ENCODE measurements at regions not wholly inside any gene's neighbourhood (a gene's known extent, or its start where the extent isn't known, plus 50 kb on each side); places are given as distances from the start of the nearest gene placed in this dataset.
"Not testable (repeated sequence)": the region's sequence is repeated elsewhere in the genome, so short reads cannot be mapped to it uniquely, and the experiment has no call there.

DNA sequence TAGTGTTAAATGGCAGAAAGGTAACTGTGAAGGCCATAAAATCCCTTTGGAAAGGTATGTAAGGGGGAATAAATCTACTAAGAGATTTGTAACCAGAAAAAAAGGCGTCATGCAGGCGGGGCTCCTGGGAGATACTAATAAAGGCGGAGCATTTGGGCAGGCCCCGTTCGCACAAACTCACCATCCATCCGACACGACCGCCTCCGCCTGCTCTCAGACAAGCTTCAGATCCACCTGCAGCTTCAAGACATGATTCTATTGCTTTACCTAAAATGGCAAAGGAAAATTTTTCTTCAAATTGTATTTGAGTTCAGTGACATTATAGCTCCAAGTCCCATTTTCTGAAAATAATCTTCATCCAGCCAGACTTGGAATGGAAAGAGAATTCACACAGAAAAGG, 162.9 kb upstream of the SPATA31A3 start:
- not testable (repeated sequence) for H3K9me2 ChIP-seq (replicated peaks; ENCODE audit: insufficient read depth); H2AFZ ChIP-seq; H3K27ac ChIP-seq; H3K36me3 ChIP-seq (replicated peaks; ENCODE audit: insufficient read depth, low read depth); H3K27me3 ChIP-seq; H3K4me3 ChIP-seq; H3K4me1 ChIP-seq (ENCODE audit: insufficient read depth); H3K4me2 ChIP-seq; H3K9me3 ChIP-seq (ENCODE audit: low read depth); H4K20me1 ChIP-seq (ENCODE audit: insufficient read depth, poor library complexity, severe bottlenecking); H3K79me2 ChIP-seq; DNase-seq (ENCODE audit: low spot score)
- WGBS (ENCODE audit: low lambda C conversion rate, missing lambda C conversion rate) = 94% methylated on average over 9 of the region's 9 CpGs

DNA sequence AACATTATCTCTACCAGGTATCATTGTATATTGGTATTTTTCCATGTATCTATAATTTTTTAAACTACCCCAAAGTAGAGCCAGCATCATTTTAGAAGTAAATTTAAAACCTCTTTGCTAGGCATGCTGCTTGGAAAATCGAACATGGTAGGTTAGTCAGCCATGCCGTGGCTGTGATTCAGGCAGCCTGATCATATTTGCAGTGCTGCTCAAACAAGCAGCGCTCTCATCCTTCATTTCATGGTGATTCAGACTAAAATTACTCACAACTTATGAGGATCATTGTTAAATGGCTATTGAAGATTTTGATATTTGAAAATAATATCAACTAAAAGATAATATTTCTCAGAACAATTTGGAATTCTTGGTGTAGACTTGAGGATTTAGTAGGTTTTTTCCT, 161.2 kb upstream of the SPATA31A3 start:
- no CpG with 5 or more reads among the region's 3 CpGs for WGBS (ENCODE audit: low lambda C conversion rate, missing lambda C conversion rate)
- H3K79me2 ChIP-seq; H3K36me3 ChIP-seq (replicated peaks; ENCODE audit: insufficient read depth, low read depth); H3K9me2 ChIP-seq (replicated peaks; ENCODE audit: insufficient read depth); H3K4me3 ChIP-seq; H3K27ac ChIP-seq; H3K9me3 ChIP-seq (ENCODE audit: low read depth); H2AFZ ChIP-seq; H3K4me1 ChIP-seq (ENCODE audit: insufficient read depth); H3K4me2 ChIP-seq; DNase-seq (ENCODE audit: low spot score); H4K20me1 ChIP-seq (ENCODE audit: insufficient read depth, poor library complexity, severe bottlenecking); H3K27me3 ChIP-seq: not testable (repeated sequence)

DNA sequence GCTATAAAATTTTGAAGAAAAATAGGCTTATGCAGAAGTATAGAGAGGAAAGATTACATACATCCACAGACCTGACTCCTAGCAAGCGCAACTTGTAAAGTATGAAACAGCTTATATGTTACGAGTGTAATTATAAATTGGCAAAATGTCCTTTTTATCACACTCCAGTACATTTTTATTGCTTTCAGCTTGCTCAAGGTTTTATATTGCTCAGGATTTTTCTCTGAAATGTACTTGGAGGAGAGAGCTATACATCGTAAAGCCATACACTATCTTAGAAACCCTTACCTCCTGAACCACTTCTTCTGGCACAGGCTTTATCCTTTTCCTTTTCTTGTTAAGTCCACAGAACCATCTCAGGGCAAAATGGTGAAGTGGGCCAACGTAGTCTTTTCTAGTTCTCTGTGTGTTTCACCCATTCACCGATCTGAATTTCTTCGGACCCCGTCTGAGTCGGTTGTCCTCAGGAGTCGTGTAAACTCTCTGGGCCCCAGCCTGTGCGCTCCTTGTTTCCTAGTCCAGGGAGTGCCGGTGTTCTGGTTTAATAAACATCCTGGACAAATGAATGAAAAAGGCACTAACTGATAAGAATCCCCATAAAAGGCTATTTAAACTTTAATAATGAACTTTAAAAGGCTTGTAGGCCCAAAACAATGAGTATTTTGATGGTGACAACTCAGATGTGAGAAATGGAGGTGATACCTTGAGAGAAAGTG, 150.2 kb upstream of the SPATA31A3 start:
- not testable (repeated sequence) for H3K9me2 ChIP-seq (replicated peaks; ENCODE audit: insufficient read depth); DNase-seq (ENCODE audit: low spot score); H2AFZ ChIP-seq; H3K79me2 ChIP-seq; H4K20me1 ChIP-seq (ENCODE audit: insufficient read depth, poor library complexity, severe bottlenecking); H3K4me2 ChIP-seq; H3K27ac ChIP-seq; H3K4me3 ChIP-seq; H3K4me1 ChIP-seq (ENCODE audit: insufficient read depth); H3K27me3 ChIP-seq; H3K9me3 ChIP-seq (ENCODE audit: low read depth); H3K36me3 ChIP-seq (replicated peaks; ENCODE audit: insufficient read depth, low read depth)
- 83% methylated on average over 5 of the region's 11 CpGs for WGBS (ENCODE audit: low lambda C conversion rate, missing lambda C conversion rate)

DNA sequence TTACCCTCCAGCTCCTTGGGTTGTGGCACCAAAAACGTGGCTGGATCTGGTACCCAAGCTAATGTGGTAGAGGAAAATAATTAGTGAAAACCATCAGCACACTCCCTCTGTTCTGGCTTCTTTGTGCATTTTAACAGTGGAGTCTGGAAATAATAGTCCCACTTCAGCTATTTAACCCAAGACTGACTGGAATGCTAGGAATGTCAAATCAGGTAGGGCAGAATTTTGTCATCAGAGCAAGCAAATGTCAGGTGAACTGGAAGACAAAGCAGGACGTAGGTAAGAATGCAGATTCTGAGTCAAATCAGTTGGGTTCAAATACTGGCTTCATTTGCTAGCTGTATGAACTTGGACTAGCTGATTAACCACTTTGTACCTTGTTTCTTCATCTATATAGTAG, 144.0 kb upstream of the SPATA31A3 start:
- H3K9me3 ChIP-seq (ENCODE audit: low read depth); DNase-seq (ENCODE audit: low spot score); H3K27ac ChIP-seq; H3K9me2 ChIP-seq (replicated peaks; ENCODE audit: insufficient read depth); H3K4me3 ChIP-seq; H3K79me2 ChIP-seq; H4K20me1 ChIP-seq (ENCODE audit: insufficient read depth, poor library complexity, severe bottlenecking); H3K4me1 ChIP-seq (ENCODE audit: insufficient read depth); H3K4me2 ChIP-seq; H2AFZ ChIP-seq; H3K27me3 ChIP-seq; H3K36me3 ChIP-seq (replicated peaks; ENCODE audit: insufficient read depth, low read depth): not testable (repeated sequence)
- WGBS (ENCODE audit: low lambda C conversion rate, missing lambda C conversion rate) = no CpG with 5 or more reads among the region's 2 CpGs

DNA sequence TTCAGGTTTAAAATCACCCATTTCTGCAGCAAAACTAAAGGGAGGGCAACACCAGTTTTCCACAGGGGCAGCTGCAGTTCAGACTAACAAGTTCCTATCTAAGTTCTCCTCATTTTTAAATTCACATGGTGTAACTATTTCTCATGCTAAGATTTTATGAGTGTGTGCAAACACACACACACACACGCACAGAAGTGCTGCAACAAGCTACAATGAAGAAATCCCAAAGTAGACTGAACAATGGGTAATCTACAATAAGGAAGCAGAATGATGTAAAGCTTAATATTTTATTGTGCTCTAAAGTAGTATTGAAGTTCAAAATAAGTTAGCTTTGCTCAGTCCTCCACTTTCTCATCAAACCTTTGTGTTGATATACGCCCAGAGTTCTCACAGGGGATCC, 140.8 kb upstream of the SPATA31A3 start:
- not testable (repeated sequence) for DNase-seq (ENCODE audit: low spot score); H3K36me3 ChIP-seq (replicated peaks; ENCODE audit: insufficient read depth, low read depth); H4K20me1 ChIP-seq (ENCODE audit: insufficient read depth, poor library complexity, severe bottlenecking); H3K4me1 ChIP-seq (ENCODE audit: insufficient read depth); H3K27ac ChIP-seq; H3K4me2 ChIP-seq; H3K9me3 ChIP-seq (ENCODE audit: low read depth); H3K4me3 ChIP-seq; H3K79me2 ChIP-seq; H3K27me3 ChIP-seq; H2AFZ ChIP-seq; H3K9me2 ChIP-seq (replicated peaks; ENCODE audit: insufficient read depth)
- 83% methylated on average over 1 of the region's 2 CpGs for WGBS (ENCODE audit: low lambda C conversion rate, missing lambda C conversion rate)

DNA sequence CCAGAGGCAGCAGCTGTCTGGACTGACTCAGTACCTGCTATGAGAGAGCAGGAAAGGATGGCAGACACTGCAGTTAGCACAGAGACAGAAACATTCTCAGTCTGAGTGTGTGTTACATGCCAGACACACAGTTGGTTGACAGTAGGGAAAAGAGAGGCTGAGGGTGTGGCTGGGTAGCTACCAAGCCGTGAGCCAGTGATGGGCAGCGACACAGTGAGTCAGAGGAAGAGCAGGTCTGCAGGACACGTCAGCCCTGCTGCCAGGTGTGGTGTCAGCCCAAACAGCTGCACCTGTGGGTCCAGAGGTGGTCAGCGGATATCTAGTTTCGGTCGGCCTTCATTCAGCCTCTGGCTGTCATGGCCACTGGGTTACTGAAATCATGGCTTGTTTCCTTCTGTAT, 124.4 kb upstream of the SPATA31A3 start:
- 54% methylated on average over 3 of the region's 6 CpGs for WGBS (ENCODE audit: low lambda C conversion rate, missing lambda C conversion rate)
- H3K4me2 ChIP-seq; DNase-seq (ENCODE audit: low spot score); H3K9me3 ChIP-seq (ENCODE audit: low read depth); H3K27me3 ChIP-seq; H3K9me2 ChIP-seq (replicated peaks; ENCODE audit: insufficient read depth); H4K20me1 ChIP-seq (ENCODE audit: insufficient read depth, poor library complexity, severe bottlenecking); H3K4me1 ChIP-seq (ENCODE audit: insufficient read depth); H2AFZ ChIP-seq; H3K36me3 ChIP-seq (replicated peaks; ENCODE audit: insufficient read depth, low read depth); H3K4me3 ChIP-seq; H3K27ac ChIP-seq; H3K79me2 ChIP-seq: not testable (repeated sequence)

DNA sequence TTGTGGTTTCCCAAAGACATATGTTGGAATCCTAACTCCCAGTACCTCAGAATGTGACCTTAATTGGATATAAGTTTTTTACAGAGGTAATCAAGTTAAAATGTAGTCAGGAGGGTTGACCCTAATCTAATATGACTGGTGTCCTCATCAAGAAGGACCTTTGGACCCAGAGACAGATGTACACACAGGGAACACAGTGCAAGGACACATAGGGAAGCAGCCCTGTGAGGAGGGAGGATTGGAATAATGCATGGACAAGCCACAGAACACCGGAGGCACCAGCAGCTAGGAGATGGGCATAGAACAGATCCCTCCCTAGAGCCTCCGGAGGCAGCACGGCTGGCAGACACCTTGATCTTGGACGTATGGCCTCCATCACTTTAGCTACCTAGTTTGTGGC, 119.8 kb upstream of the SPATA31A3 start:
- H3K27me3 ChIP-seq; H2AFZ ChIP-seq; H3K4me2 ChIP-seq; H3K4me3 ChIP-seq; H3K27ac ChIP-seq; H4K20me1 ChIP-seq (ENCODE audit: insufficient read depth, poor library complexity, severe bottlenecking); H3K9me3 ChIP-seq (ENCODE audit: low read depth); H3K9me2 ChIP-seq (replicated peaks; ENCODE audit: insufficient read depth); H3K79me2 ChIP-seq; H3K4me1 ChIP-seq (ENCODE audit: insufficient read depth); DNase-seq (ENCODE audit: low spot score); H3K36me3 ChIP-seq (replicated peaks; ENCODE audit: insufficient read depth, low read depth): not testable (repeated sequence)
- WGBS (ENCODE audit: low lambda C conversion rate, missing lambda C conversion rate) = 71% methylated on average over 4 of the region's 4 CpGs

DNA sequence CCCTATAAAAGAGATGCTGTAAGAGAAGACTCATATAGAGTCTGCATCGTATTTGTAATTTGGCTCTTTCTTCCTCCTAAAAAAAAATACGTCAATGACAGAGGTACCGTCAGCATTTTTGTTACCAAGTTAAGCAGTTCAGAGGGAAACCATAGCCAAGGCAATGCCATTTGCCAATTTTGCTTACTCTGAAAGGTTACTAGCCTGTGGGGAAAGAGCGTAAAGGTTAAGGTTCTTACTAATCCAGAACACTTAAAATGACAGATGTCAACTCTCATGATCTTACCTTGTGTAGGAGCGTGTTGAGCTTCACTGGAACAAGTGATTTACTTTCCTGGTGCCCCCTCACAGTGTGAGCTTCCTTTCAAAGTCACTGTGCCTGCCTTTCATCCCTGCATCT, 119.4 kb upstream of the SPATA31A3 start:
- not testable (repeated sequence) for H3K4me2 ChIP-seq; H3K27me3 ChIP-seq; H3K79me2 ChIP-seq; H4K20me1 ChIP-seq (ENCODE audit: insufficient read depth, poor library complexity, severe bottlenecking); H3K36me3 ChIP-seq (replicated peaks; ENCODE audit: insufficient read depth, low read depth); H3K4me1 ChIP-seq (ENCODE audit: insufficient read depth); H3K9me3 ChIP-seq (ENCODE audit: low read depth); H3K9me2 ChIP-seq (replicated peaks; ENCODE audit: insufficient read depth); H3K27ac ChIP-seq; H3K4me3 ChIP-seq; H2AFZ ChIP-seq; DNase-seq (ENCODE audit: low spot score)
- 94% methylated on average over 5 of the region's 5 CpGs for WGBS (ENCODE audit: low lambda C conversion rate, missing lambda C conversion rate)

DNA sequence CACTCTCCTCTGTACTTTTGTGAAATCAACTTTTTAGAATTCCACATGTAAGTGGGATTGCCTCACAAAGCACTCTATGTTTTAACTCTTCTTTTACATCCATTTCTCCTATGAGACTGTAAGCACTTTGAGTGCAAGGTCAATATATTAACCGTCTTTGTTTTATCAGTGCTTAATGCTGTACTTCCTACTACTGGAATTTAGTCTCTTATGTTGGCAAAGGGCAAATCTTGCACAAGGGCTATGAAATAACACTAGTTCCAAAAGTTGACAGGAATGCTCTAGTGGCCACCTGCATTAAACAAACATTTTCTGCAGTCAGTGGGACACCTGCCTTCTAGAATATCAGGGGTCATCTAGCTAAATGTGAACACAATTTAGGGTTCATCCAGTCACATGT, 117.5 kb upstream of the SPATA31A3 start:
- not testable (repeated sequence) for H3K4me1 ChIP-seq (ENCODE audit: insufficient read depth); H3K79me2 ChIP-seq; H3K9me3 ChIP-seq (ENCODE audit: low read depth); H2AFZ ChIP-seq; DNase-seq (ENCODE audit: low spot score); H3K9me2 ChIP-seq (replicated peaks; ENCODE audit: insufficient read depth); H3K36me3 ChIP-seq (replicated peaks; ENCODE audit: insufficient read depth, low read depth); H3K27ac ChIP-seq; H3K4me2 ChIP-seq; H3K4me3 ChIP-seq; H3K27me3 ChIP-seq; H4K20me1 ChIP-seq (ENCODE audit: insufficient read depth, poor library complexity, severe bottlenecking)
- WGBS (ENCODE audit: low lambda C conversion rate, missing lambda C conversion rate) = 58% methylated on average over 1 of the region's 1 CpG
